ENCODE measurements at regions not wholly inside any gene's neighbourhood (a gene's known extent, or its start where the extent isn't known, plus 50 kb on each side); places are given as distances from the start of the nearest gene placed in this dataset.

DNA sequence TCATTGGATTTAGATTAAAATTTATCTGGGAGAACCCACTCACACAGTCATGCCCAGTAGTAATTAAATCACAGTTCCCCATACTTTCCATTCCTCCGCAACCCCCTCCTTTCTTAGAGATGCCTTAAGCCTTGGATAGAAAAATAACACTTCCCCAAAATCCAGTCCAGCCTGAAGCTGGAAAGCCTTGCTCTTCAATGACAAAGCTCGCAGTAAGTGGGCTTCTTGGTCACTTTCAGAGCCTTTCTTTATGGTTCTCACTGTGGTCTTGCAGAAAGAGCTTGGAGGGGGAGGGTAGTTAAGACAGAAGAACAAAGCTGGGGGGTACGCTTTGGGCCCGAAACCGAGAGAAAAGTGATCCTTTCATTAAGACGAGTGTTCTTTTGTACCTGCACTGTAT is 802.1 kb upstream of the POU3F3 start:
- no peak for ATAC-seq
- TF ChIP-seq ZC3H10 (CRISPR knock-in tag; IDR thresholded peaks at IDR 0.05) (no peak), PPARA (CRISPR knock-in tag; IDR thresholded peaks at IDR 0.05; ENCODE audit: borderline replicate concordance) (no peak), OSR1 (CRISPR knock-in tag; IDR thresholded peaks at IDR 0.05) (no peak), ZNF565 (CRISPR knock-in tag; conservative IDR thresholded peaks at IDR 0.05; ENCODE audit: low read depth) (no peak), BACH2 (CRISPR knock-in tag; IDR thresholded peaks at IDR 0.05; ENCODE audit: borderline replicate concordance) (no peak), ZFP30 (CRISPR knock-in tag; IDR thresholded peaks at IDR 0.05) (no peak), RARB (CRISPR knock-in tag; IDR thresholded peaks at IDR 0.05) (no peak), TOX (CRISPR knock-in tag; IDR thresholded peaks at IDR 0.05; ENCODE audit: borderline replicate concordance) (no peak), ZNF8 (CRISPR knock-in tag; IDR thresholded peaks at IDR 0.05) (no peak), ISL1 (CRISPR knock-in tag; IDR thresholded peaks at IDR 0.05) (no peak), ZNF70 (CRISPR knock-in tag; IDR thresholded peaks at IDR 0.05) (no peak), CSDC2 (CRISPR knock-in tag; IDR thresholded peaks at IDR 0.05) (no peak), ESRRG (CRISPR knock-in tag; IDR thresholded peaks at IDR 0.05) (no peak), GLIS3 (CRISPR knock-in tag; IDR thresholded peaks at IDR 0.05) (no peak)
- TF ChIP-seq, protein P1, sequence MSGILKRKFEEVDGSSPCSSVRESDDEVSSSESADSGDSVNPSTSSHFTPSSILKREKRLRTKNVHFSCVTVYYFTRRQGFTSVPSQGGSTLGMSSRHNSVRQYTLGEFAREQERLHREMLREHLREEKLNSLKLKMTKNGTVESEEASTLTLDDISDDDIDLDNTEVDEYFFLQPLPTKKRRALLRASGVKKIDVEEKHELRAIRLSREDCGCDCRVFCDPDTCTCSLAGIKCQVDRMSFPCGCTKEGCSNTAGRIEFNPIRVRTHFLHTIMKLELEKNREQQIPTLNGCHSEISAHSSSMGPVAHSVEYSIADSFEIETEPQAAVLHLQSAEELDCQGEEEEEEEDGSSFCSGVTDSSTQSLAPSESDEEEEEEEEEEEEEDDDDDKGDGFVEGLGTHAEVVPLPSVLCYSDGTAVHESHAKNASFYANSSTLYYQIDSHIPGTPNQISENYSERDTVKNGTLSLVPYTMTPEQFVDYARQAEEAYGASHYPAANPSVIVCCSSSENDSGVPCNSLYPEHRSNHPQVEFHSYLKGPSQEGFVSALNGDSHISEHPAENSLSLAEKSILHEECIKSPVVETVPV (CRISPR knock-in tag; IDR thresholded peaks at IDR 0.05), result no peak
- TF ChIP-seq, protein P2, sequence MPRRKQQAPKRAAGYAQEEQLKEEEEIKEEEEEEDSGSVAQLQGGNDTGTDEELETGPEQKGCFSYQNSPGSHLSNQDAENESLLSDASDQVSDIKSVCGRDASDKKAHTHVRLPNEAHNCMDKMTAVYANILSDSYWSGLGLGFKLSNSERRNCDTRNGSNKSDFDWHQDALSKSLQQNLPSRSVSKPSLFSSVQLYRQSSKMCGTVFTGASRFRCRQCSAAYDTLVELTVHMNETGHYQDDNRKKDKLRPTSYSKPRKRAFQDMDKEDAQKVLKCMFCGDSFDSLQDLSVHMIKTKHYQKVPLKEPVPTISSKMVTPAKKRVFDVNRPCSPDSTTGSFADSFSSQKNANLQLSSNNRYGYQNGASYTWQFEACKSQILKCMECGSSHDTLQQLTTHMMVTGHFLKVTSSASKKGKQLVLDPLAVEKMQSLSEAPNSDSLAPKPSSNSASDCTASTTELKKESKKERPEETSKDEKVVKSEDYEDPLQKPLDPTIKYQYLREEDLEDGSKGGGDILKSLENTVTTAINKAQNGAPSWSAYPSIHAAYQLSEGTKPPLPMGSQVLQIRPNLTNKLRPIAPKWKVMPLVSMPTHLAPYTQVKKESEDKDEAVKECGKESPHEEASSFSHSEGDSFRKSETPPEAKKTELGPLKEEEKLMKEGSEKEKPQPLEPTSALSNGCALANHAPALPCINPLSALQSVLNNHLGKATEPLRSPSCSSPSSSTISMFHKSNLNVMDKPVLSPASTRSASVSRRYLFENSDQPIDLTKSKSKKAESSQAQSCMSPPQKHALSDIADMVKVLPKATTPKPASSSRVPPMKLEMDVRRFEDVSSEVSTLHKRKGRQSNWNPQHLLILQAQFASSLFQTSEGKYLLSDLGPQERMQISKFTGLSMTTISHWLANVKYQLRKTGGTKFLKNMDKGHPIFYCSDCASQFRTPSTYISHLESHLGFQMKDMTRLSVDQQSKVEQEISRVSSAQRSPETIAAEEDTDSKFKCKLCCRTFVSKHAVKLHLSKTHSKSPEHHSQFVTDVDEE (CRISPR knock-in tag; IDR thresholded peaks at IDR 0.05), result no peak
- TF ChIP-seq, protein P3, sequence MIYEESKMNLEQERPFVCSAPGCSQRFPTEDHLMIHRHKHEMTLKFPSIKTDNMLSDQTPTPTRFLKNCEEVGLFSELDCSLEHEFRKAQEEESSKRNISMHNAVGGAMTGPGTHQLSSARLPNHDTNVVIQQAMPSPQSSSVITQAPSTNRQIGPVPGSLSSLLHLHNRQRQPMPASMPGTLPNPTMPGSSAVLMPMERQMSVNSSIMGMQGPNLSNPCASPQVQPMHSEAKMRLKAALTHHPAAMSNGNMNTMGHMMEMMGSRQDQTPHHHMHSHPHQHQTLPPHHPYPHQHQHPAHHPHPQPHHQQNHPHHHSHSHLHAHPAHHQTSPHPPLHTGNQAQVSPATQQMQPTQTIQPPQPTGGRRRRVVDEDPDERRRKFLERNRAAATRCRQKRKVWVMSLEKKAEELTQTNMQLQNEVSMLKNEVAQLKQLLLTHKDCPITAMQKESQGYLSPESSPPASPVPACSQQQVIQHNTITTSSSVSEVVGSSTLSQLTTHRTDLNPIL (CRISPR knock-in tag; IDR thresholded peaks at IDR 0.05; ENCODE audit: low read depth), result no peak
- TF ChIP-seq, protein P4, sequence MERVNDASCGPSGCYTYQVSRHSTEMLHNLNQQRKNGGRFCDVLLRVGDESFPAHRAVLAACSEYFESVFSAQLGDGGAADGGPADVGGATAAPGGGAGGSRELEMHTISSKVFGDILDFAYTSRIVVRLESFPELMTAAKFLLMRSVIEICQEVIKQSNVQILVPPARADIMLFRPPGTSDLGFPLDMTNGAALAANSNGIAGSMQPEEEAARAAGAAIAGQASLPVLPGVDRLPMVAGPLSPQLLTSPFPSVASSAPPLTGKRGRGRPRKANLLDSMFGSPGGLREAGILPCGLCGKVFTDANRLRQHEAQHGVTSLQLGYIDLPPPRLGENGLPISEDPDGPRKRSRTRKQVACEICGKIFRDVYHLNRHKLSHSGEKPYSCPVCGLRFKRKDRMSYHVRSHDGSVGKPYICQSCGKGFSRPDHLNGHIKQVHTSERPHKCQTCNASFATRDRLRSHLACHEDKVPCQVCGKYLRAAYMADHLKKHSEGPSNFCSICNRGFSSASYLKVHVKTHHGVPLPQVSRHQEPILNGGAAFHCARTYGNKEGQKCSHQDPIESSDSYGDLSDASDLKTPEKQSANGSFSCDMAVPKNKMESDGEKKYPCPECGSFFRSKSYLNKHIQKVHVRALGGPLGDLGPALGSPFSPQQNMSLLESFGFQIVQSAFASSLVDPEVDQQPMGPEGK (CRISPR knock-in tag; IDR thresholded peaks at IDR 0.05; ENCODE audit: borderline replicate concordance), result no peak
- TF ChIP-seq, protein P5, sequence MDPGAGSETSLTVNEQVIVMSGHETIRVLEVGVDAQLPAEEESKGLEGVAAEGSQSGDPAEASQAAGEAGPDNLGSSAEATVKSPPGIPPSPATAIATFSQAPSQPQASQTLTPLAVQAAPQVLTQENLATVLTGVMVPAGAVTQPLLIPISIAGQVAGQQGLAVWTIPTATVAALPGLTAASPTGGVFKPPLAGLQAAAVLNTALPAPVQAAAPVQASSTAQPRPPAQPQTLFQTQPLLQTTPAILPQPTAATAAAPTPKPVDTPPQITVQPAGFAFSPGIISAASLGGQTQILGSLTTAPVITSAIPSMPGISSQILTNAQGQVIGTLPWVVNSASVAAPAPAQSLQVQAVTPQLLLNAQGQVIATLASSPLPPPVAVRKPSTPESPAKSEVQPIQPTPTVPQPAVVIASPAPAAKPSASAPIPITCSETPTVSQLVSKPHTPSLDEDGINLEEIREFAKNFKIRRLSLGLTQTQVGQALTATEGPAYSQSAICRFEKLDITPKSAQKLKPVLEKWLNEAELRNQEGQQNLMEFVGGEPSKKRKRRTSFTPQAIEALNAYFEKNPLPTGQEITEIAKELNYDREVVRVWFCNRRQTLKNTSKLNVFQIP (CRISPR knock-in tag; IDR thresholded peaks at IDR 0.05; ENCODE audit: borderline replicate concordance, low read depth), result no peak

DNA sequence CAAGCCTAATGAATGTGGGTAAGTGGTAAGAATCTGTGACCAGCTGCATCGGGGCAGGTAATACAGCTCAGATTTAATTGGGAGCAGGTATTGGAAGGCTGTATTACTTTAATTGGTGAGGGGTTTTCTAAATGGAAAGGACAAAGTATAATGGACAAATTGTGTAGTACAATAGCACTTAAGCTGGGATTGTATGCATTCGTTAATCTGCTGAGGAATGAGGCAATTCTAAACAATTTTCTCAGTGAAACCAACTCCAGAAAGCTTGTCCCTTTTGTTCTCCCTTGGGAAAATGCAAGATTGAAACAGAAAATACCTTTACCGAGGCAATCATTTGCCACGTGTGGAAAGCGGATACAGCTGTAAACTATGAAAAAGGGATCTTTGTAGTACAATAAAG is 801.6 kb upstream of the POU3F3 start:
- no peak for ATAC-seq
- TF ChIP-seq, protein P2 (CRISPR knock-in tag; IDR thresholded peaks at IDR 0.05), result no peak
- TF ChIP-seq ISL1 (CRISPR knock-in tag; IDR thresholded peaks at IDR 0.05) (no peak), TCF4 (CRISPR knock-in tag; IDR thresholded peaks at IDR 0.05; ENCODE audit: borderline replicate concordance) (no peak), ESRRG (CRISPR knock-in tag; IDR thresholded peaks at IDR 0.05) (no peak), ZNF70 (CRISPR knock-in tag; IDR thresholded peaks at IDR 0.05) (no peak), TOX (CRISPR knock-in tag; IDR thresholded peaks at IDR 0.05; ENCODE audit: borderline replicate concordance) (no peak), GLIS3 (CRISPR knock-in tag; IDR thresholded peaks at IDR 0.05) (no peak), ZNF565 (CRISPR knock-in tag; conservative IDR thresholded peaks at IDR 0.05; ENCODE audit: low read depth) (no peak), CSDC2 (CRISPR knock-in tag; IDR thresholded peaks at IDR 0.05) (no peak), ARNTL (CRISPR knock-in tag; IDR thresholded peaks at IDR 0.05; ENCODE audit: borderline replicate concordance, low read depth) (no peak), PPARA (CRISPR knock-in tag; IDR thresholded peaks at IDR 0.05; ENCODE audit: borderline replicate concordance) (no peak), SNAI2 (CRISPR knock-in tag; IDR thresholded peaks at IDR 0.05) (no peak), ZFP3 (CRISPR knock-in tag; IDR thresholded peaks at IDR 0.05) (no peak), ZFP30 (CRISPR knock-in tag; IDR thresholded peaks at IDR 0.05) (no peak), RARB (CRISPR knock-in tag; IDR thresholded peaks at IDR 0.05) (no peak)
- TF ChIP-seq, protein P5 (CRISPR knock-in tag; IDR thresholded peaks at IDR 0.05; ENCODE audit: borderline replicate concordance, low read depth), result no peak

Measured in SK-N-SH treated with all-trans-retinoic acid at 6 μM for 48 hours (cell line).